HepG2 (cell line): ENCODE measurements at regions not wholly inside any gene's neighbourhood (a gene's known extent, or its start where the extent isn't known, plus 50 kb on each side); places are given as distances from the start of the nearest gene placed in this dataset.

Experiments
- ATAC-seq: fragments of 200-7000 bp; cut with Tn5 transposase; 3 replicates; pipeline ENCODE4 v1.9.1; 2020; ENCODE audit warnings: mild to moderate bottlenecking, moderate library complexity
- BruUV-seq: library from RNA; stranded (reverse); fragments of 400-500 nt; replicated peaks from 2 replicates; lab custom pipeline; 2021; lab: Mats Ljungman, UMichigan
- CTCF ChIA-PET: fragments of 300-600 bp; formaldehyde crosslinking; extraction: SDS; loops from one replicate; lab custom pipeline; 2021; ENCODE audit warnings: low total read pairs, inconsistent platforms, low intra/inter-chr PET ratio; lab: Yijun Ruan, JAX
- POLR2A ChIA-PET: fragments of 350-600 bp; sonication (Branson Sonifier 250); formaldehyde crosslinking; loops from one replicate; lab custom pipeline; 2020; ENCODE audit warnings: antibody characterized with exemption, inconsistent platforms; lab: Yijun Ruan, JAX
- DNase-seq: peaks from one replicate; pipeline ENCODE4 v3.0.0-alpha.2; 2015; ENCODE audit warnings: low spot score
- FAIRE-seq: peaks from 3 replicates; lab custom pipeline; 2011; peaks lifted over from hg19 to GRCh38; lab: Jason Lieb, UNC
- H2AFZ ChIP-seq: one replicate; pipeline ENCODE4 v1.6.1; 2011; ENCODE audit warnings: low read length, inconsistent platforms
- H3K27ac ChIP-seq: fragments of 300-600 bp; 3 replicates; pipeline ENCODE4 v1.8.0; 2011; ENCODE audit warnings: mixed run types, mild to moderate bottlenecking, mixed read lengths, low read length, inconsistent platforms; ENCODE audit not compliant: insufficient read depth; ENCODE audit errors: extremely low read length
- H3K27me3 ChIP-seq, 2 experiments: fragments of 200-600 bp in 1 of 2; 2 replicates in 1 of 2; 3 replicates in 1 of 2; pipeline versions ENCODE4 v1.6.0 to v1.8.0; 2011; ENCODE audit warnings: low read length in 2 of 2, mild to moderate bottlenecking in 2 of 2, moderate library complexity in 2 of 2, inconsistent platforms in 1 of 2; ENCODE audit not compliant: insufficient read depth in 2 of 2, control insufficient read depth in 1 of 2
- H3K36me3 ChIP-seq, 2 experiments: fragments of 200-600 bp in 1 of 2; replicated peaks in 1 of 2; 2 replicates in 1 of 2; 3 replicates in 1 of 2; pipeline versions ENCODE4 v1.5.1 to v1.8.0; 2011; ENCODE audit warnings: low read length in 2 of 2, inconsistent platforms in 1 of 2; ENCODE audit not compliant: insufficient read depth in 2 of 2, control insufficient read depth in 1 of 2
- H3K4me1 ChIP-seq: 2 replicates; pipeline ENCODE4 v1.5.1; 2012; ENCODE audit warnings: low read length, inconsistent platforms; ENCODE audit not compliant: insufficient read depth
- H3K4me2 ChIP-seq: 2 replicates; pipeline ENCODE4 v1.6.0; 2011; ENCODE audit warnings: low read depth, low read length, inconsistent platforms
- H3K4me3 ChIP-seq, 3 experiments: fragments of 200-600 bp in 1 of 3; sonication (generic), shearing (Covaris generic) in 1 of 3; replicated peaks in 1 of 3; 2 replicates each; pipeline ENCODE4 v1.5.1; 2011 to 2016; ENCODE audit warnings: low read length in 3 of 3, inconsistent platforms in 2 of 3, low read depth in 2 of 3, mild to moderate bottlenecking in 2 of 3, control low read depth in 1 of 3, mixed read lengths in 1 of 3; ENCODE audit not compliant: insufficient read depth in 1 of 3
- H3K79me2 ChIP-seq: one replicate; pipeline ENCODE4 v1.6.1; 2011; ENCODE audit warnings: low read length, inconsistent platforms; ENCODE audit not compliant: insufficient read depth
- H3K9ac ChIP-seq: 2 replicates; pipeline ENCODE4 v1.6.0; 2011; ENCODE audit warnings: mild to moderate bottlenecking, low read depth, low read length, inconsistent platforms; ENCODE audit not compliant: insufficient read depth
- H3K9me3 ChIP-seq: 2 replicates; pipeline ENCODE4 v1.5.1; 2012; ENCODE audit warnings: mild to moderate bottlenecking, low read length
- H4K20me1 ChIP-seq: 2 replicates; pipeline ENCODE4 v1.6.0; 2011; ENCODE audit warnings: inconsistent platforms, mild to moderate bottlenecking, low read length, moderate library complexity; ENCODE audit not compliant: insufficient read depth
- DR1 ChIP-seq: sonication (generic); formaldehyde crosslinking; IDR thresholded peaks from 2 replicates; pipeline ENCODE4 v1.8.0; 2021; ENCODE audit warnings: mild to moderate bottlenecking, missing genetic modification reagents, inconsistent platforms
- FOSL1 ChIP-seq: sonication (generic); formaldehyde crosslinking; IDR thresholded peaks from 2 replicates; pipeline ENCODE4 v1.9.0; 2021; ENCODE audit warnings: missing genetic modification reagents, borderline replicate concordance
- HHEX ChIP-seq: IDR thresholded peaks from 2 replicates; pipeline ENCODE4 v1.6.1; 2016; ENCODE audit warnings: control low read depth
- HNF4G ChIP-seq, 2 experiments: sonication (generic) in 1 of 2; formaldehyde crosslinking in 1 of 2; IDR thresholded peaks; 2 replicates each; pipeline versions ENCODE4 v1.4.0 to v1.6.1; 2011 to 2020; ENCODE audit warnings: borderline replicate concordance in 2 of 2, low read depth in 2 of 2, mild to moderate bottlenecking in 2 of 2, low read length in 1 of 2, missing genetic modification reagents in 1 of 2, moderate library complexity in 1 of 2
- KDM2A ChIP-seq: sonication (generic); formaldehyde crosslinking; IDR thresholded peaks from 2 replicates; pipeline ENCODE4 v1.4.0; 2020; ENCODE audit warnings: low read depth, missing genetic modification reagents, borderline replicate concordance
- KDM5B ChIP-seq: sonication (generic); formaldehyde crosslinking; IDR thresholded peaks from 2 replicates; pipeline ENCODE4 v1.4.0; 2020; ENCODE audit warnings: missing genetic modification reagents, mild to moderate bottlenecking, borderline replicate concordance
- KLF16 ChIP-seq, 2 experiments: sonication (generic) in 1 of 2; formaldehyde crosslinking in 1 of 2; IDR thresholded peaks; 2 replicates each; pipeline versions ENCODE4 v1.6.1 to v1.8.0; 2016 to 2023; ENCODE audit warnings: missing genetic modification reagents in 2 of 2, missing compliant biosample characterization in 1 of 2
- NPAS2 ChIP-seq: sonication (generic); formaldehyde crosslinking; IDR thresholded peaks from 2 replicates; pipeline ENCODE4 v1.8.0; 2022; ENCODE audit warnings: mild to moderate bottlenecking, missing genetic modification reagents, borderline replicate concordance
- REPIN1 ChIP-seq: sonication (generic); formaldehyde crosslinking; IDR thresholded peaks from 2 replicates; pipeline ENCODE4 v1.8.0; 2022; ENCODE audit warnings: missing genetic modification reagents, low read depth, mild to moderate bottlenecking, borderline replicate concordance
- SAP130 ChIP-seq: IDR thresholded peaks from 2 replicates; pipeline ENCODE4 v1.6.1; 2016; ENCODE audit warnings: low read depth
- ZMYM3 ChIP-seq: sonication (generic); formaldehyde crosslinking; IDR thresholded peaks from 2 replicates; pipeline ENCODE4 v1.5.1; 2020; ENCODE audit warnings: mild to moderate bottlenecking, missing genetic modification reagents
- ZNF382 ChIP-seq: sonication (generic); formaldehyde crosslinking; IDR thresholded peaks from 2 replicates; pipeline ENCODE4 v1.5.0; 2020; ENCODE audit warnings: missing genetic modification reagents, mild to moderate bottlenecking, borderline replicate concordance
- ZNF431 ChIP-seq: sonication (generic); formaldehyde crosslinking; IDR thresholded peaks from 2 replicates; pipeline ENCODE4 v1.9.0; 2022; ENCODE audit warnings: missing genetic modification reagents, low read depth, mild to moderate bottlenecking, borderline replicate concordance
- ZNF605 ChIP-seq: sonication (generic); formaldehyde crosslinking; IDR thresholded peaks from 2 replicates; pipeline ENCODE4 v1.8.0; 2022; ENCODE audit warnings: mild to moderate bottlenecking, missing genetic modification reagents
- ZNF781 ChIP-seq: sonication (generic); formaldehyde crosslinking; IDR thresholded peaks from 2 replicates; pipeline ENCODE4 v1.5.1; 2020; ENCODE audit warnings: borderline replicate concordance, mild to moderate bottlenecking, missing genetic modification reagents; ENCODE audit errors: not compliant biosample characterization
- WGBS: methylation state at CpG from one replicate; pipeline ENCODE4 v1.1.6; 2017; ENCODE audit warnings: low lambda C conversion rate; 5-methylcytosine and 5-hydroxymethylcytosine counted together
- in situ Hi-C: cut with HindIII; loops from 2 replicates; pipeline ENCODE4 v1.10.0; 2017; ENCODE audit warnings: low pct_unique_long_range_greater_than_20kb; ENCODE audit not compliant: extremely low pct_ligation_motif_present
- intact Hi-C: fragments of 100-400 bp; cut with micrococcal nuclease; formaldehyde crosslinking; loops from one replicate; pipeline ENCODE4 v1.10.0; 2022; ENCODE audit not compliant: unreplicated experiment
- TF ChIP-seq, protein P1 (sequence below): sonication (generic); formaldehyde crosslinking; IDR thresholded peaks from 2 replicates; pipeline ENCODE4 v1.5.1; 2020; ENCODE audit warnings: mild to moderate bottlenecking, missing genetic modification reagents, borderline replicate concordance
- TF ChIP-seq, protein P2 (sequence below): sonication (generic); formaldehyde crosslinking; IDR thresholded peaks from 2 replicates; pipeline ENCODE4 v1.9.0; 2021; ENCODE audit warnings: missing genetic modification reagents, mild to moderate bottlenecking, borderline replicate concordance

- Histone ChIP-seq H3K79me2 (no peaks in the 10 kb centered on the region), H3K27me3 (no peaks in the 10 kb centered on the region), H3K4me1 (no peaks in the 10 kb centered on the region), H3K4me3 (no peak overlapping the region), H3K9ac (no peak overlapping the region), H3K4me2 (no peak overlapping the region), H3K36me3 (no peaks in the 10 kb centered on the region), H3K9me3 (no peaks in the 10 kb centered on the region), H3K27ac (no peak overlapping the region), H4K20me1 (no peaks in the 10 kb centered on the region), H2AFZ (no peak overlapping the region)
- no peak for TF ChIP-seq NPAS2
- TF ChIP-seq ZNF431 (CRISPR knock-in tag): no peak
- no peak for TF ChIP-seq KDM5B
- no peak for TF ChIP-seq KLF16 (CRISPR knock-in tag; IDR thresholded peaks at IDR 0.05)
- no peak for TF ChIP-seq HNF4G (IDR thresholded peaks at IDR 0.05; ENCODE audit: borderline replicate concordance, low read depth, low read length)
- TF ChIP-seq HNF4G (CRISPR knock-in tag; IDR thresholded peaks at IDR 0.05; ENCODE audit: borderline replicate concordance, low read depth): no peak
- no peak for TF ChIP-seq ZNF382 (CRISPR knock-in tag)
- TF ChIP-seq, protein P1, sequence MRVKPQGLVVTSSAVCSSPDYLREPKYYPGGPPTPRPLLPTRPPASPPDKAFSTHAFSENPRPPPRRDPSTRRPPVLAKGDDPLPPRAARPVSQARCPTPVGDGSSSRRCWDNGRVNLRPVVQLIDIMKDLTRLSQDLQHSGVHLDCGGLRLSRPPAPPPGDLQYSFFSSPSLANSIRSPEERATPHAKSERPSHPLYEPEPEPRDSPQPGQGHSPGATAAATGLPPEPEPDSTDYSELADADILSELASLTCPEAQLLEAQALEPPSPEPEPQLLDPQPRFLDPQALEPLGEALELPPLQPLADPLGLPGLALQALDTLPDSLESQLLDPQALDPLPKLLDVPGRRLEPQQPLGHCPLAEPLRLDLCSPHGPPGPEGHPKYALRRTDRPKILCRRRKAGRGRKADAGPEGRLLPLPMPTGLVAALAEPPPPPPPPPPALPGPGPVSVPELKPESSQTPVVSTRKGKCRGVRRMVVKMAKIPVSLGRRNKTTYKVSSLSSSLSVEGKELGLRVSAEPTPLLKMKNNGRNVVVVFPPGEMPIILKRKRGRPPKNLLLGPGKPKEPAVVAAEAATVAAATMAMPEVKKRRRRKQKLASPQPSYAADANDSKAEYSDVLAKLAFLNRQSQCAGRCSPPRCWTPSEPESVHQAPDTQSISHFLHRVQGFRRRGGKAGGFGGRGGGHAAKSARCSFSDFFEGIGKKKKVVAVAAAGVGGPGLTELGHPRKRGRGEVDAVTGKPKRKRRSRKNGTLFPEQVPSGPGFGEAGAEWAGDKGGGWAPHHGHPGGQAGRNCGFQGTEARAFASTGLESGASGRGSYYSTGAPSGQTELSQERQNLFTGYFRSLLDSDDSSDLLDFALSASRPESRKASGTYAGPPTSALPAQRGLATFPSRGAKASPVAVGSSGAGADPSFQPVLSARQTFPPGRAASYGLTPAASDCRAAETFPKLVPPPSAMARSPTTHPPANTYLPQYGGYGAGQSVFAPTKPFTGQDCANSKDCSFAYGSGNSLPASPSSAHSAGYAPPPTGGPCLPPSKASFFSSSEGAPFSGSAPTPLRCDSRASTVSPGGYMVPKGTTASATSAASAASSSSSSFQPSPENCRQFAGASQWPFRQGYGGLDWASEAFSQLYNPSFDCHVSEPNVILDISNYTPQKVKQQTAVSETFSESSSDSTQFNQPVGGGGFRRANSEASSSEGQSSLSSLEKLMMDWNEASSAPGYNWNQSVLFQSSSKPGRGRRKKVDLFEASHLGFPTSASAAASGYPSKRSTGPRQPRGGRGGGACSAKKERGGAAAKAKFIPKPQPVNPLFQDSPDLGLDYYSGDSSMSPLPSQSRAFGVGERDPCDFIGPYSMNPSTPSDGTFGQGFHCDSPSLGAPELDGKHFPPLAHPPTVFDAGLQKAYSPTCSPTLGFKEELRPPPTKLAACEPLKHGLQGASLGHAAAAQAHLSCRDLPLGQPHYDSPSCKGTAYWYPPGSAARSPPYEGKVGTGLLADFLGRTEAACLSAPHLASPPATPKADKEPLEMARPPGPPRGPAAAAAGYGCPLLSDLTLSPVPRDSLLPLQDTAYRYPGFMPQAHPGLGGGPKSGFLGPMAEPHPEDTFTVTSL (CRISPR knock-in tag): no peak
- no peak for TF ChIP-seq DR1
- TF ChIP-seq FOSL1 (CRISPR knock-in tag): no peak
- TF ChIP-seq KDM2A (CRISPR knock-in tag): no peak
- TF ChIP-seq HHEX (CRISPR knock-in tag): no peak
- TF ChIP-seq REPIN1 (CRISPR knock-in tag): no peak
- TF ChIP-seq, protein P2, sequence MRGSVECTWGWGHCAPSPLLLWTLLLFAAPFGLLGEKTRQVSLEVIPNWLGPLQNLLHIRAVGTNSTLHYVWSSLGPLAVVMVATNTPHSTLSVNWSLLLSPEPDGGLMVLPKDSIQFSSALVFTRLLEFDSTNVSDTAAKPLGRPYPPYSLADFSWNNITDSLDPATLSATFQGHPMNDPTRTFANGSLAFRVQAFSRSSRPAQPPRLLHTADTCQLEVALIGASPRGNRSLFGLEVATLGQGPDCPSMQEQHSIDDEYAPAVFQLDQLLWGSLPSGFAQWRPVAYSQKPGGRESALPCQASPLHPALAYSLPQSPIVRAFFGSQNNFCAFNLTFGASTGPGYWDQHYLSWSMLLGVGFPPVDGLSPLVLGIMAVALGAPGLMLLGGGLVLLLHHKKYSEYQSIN (CRISPR knock-in tag): no peak
- TF ChIP-seq ZNF781: no peak
- no peak for TF ChIP-seq ZNF605 (CRISPR knock-in tag)
- no peak for TF ChIP-seq ZMYM3
- TF ChIP-seq SAP130: no peak
- DNase-seq: no peak
- no peak for FAIRE-seq
- ChIA-PET POLR2A (no interaction called here), CTCF (no interaction called here)
- no TSS peak for BruUV-seq
- intact Hi-C loops: no loop called here
- in situ Hi-C loops: no loop called here
- WGBS: 0% methylated on average over 2 of the region's 2 CpGs
- ATAC-seq: no peak
These were observed 226.0 kb upstream of the ATP10B start for GRCh38 chr5:161077936-161078545.
